PC-9 (cell line): ENCODE measurements at regions not wholly inside any gene's neighbourhood (a gene's known extent, or its start where the extent isn't known, plus 50 kb on each side); places are given as distances from the start of the nearest gene placed in this dataset.

ENCODE experiments used
- BruUV-seq: library from RNA; stranded (reverse); fragments of 400-500 nt; replicated peaks from 2 replicates; lab custom pipeline; 2021; lab: Mats Ljungman, UMichigan
- CTCF ChIA-PET: fragments of 300-600 bp; sonication (Branson Sonifier 250); formaldehyde crosslinking; loops from one replicate; lab custom pipeline; 2022; ENCODE audit warnings: antibody characterized with exemption; lab: Charles Lee
- POLR2A ChIA-PET: fragments of 300-600 bp; sonication (Branson Sonifier 250); formaldehyde crosslinking; loops from one replicate; lab custom pipeline; 2022; ENCODE audit warnings: antibody characterized with exemption; ENCODE audit not compliant: unreplicated experiment; lab: Charles Lee
- DNase-seq, 2 experiments: peaks; one replicate each; pipeline versions ENCODE4 v3.0.0 to v3.0.0-alpha.2; 2015 to 2022; ENCODE audit warnings: mixed read lengths in 1 of 2
- H2AFZ ChIP-seq: fragments of 200-600 bp; sonication (generic); 2 replicates; pipeline ENCODE4 v1.8.1; 2017; ENCODE audit warnings: antibody characterized with exemption
- H3F3A ChIP-seq: fragments of 200-600 bp; sonication (generic); 2 replicates; pipeline ENCODE4 v1.8.1; 2017; ENCODE audit warnings: antibody characterized with exemption, mild to moderate bottlenecking, low read depth; ENCODE audit not compliant: insufficient read depth
- H3K27ac ChIP-seq: fragments of 200-600 bp; sonication (generic); 2 replicates; pipeline ENCODE4 v1.6.1; 2016; ENCODE audit warnings: mixed run types
- H3K27me3 ChIP-seq: fragments of 200-600 bp; sonication (generic); 2 replicates; pipeline ENCODE4 v1.6.1; 2016; ENCODE audit warnings: low read depth, mixed run types; ENCODE audit not compliant: insufficient read depth
- H3K36me3 ChIP-seq: fragments of 200-600 bp; sonication (generic); 2 replicates; pipeline ENCODE4 v1.6.1; 2016; ENCODE audit warnings: low read depth, mixed run types
- H3K4me1 ChIP-seq: fragments of 200-600 bp; sonication (generic); replicated peaks from 2 replicates; pipeline ENCODE4 v1.6.1; 2016; ENCODE audit warnings: mixed run types; ENCODE audit not compliant: insufficient read depth
- H3K4me2 ChIP-seq: fragments of 200-600 bp; sonication (generic); 2 replicates; pipeline ENCODE4 v1.6.1; 2017; ENCODE audit warnings: mixed run types
- H3K4me3 ChIP-seq: fragments of 200-600 bp; sonication (generic); 2 replicates; pipeline ENCODE4 v1.6.1; 2016; ENCODE audit warnings: mixed run types
- H3K79me2 ChIP-seq: fragments of 200-600 bp; sonication (generic); 2 replicates; pipeline ENCODE4 v1.6.1; 2017; ENCODE audit warnings: low read depth, mixed run types
- H3K9me2 ChIP-seq: fragments of 200-600 bp; sonication (generic); 2 replicates; pipeline ENCODE4 v1.8.1; 2017; ENCODE audit warnings: mild to moderate bottlenecking; ENCODE audit not compliant: insufficient read depth
- H3K9me3 ChIP-seq: fragments of 200-600 bp; sonication (generic); 2 replicates; pipeline ENCODE4 v1.8.1; 2016; ENCODE audit warnings: low read depth; ENCODE audit not compliant: insufficient read depth
- H4K20me1 ChIP-seq: fragments of 200-600 bp; sonication (generic); 2 replicates; pipeline ENCODE4 v1.8.1; 2017; ENCODE audit not compliant: insufficient read depth
- CTCF ChIP-seq: fragments of 200-600 bp; sonication (generic); conservative IDR thresholded peaks from 2 replicates; pipeline ENCODE4 v1.6.1; 2017; ENCODE audit warnings: mixed run types, antibody characterized with exemption, mild to moderate bottlenecking, moderate library complexity
- EZH2 ChIP-seq: fragments of 200-600 bp; sonication (generic); IDR thresholded peaks from 2 replicates; pipeline ENCODE4 v1.8.0; 2017; ENCODE audit warnings: antibody characterized with exemption, low read depth
- intact Hi-C: fragments of 100-400 bp; cut with micrococcal nuclease; formaldehyde crosslinking; loops from one replicate; pipeline ENCODE4 v1.10.0; 2022; ENCODE audit not compliant: unreplicated experiment

GRCh38 chr18:39743463-39743862 is 2177.9 kb upstream of the CELF4 start:
- TF ChIP-seq EZH2 (no peak), CTCF (no peak)
- ChIA-PET CTCF (no interaction called here), POLR2A (no interaction called here)
- intact Hi-C loops, result no loop called here
- Histone ChIP-seq H3K4me3 (no peak overlapping the region), H3K4me1 (no peaks in the 10 kb centered on the region), H3K36me3 (no peaks in the 10 kb centered on the region), H3K9me2 (no peaks in the 10 kb centered on the region), H3K9me3 (no peaks in the 10 kb centered on the region), H3K4me2 (no peak overlapping the region), H4K20me1 (no peaks in the 10 kb centered on the region), H3K27me3 (no peaks in the 10 kb centered on the region), H3K27ac (no peak overlapping the region), H3K79me2 (no peaks in the 10 kb centered on the region), H3F3A (no peaks in the 10 kb centered on the region), H2AFZ (no peak overlapping the region)
- DNase-seq, result no peak
- no TSS peak for BruUV-seq

- no peaks in the 10 kb centered on the region for H3K9me3 ChIP-seq
- DNase-seq, result no peak
- no peaks in the 10 kb centered on the region for H4K20me1 ChIP-seq
- CTCF ChIA-PET, result no interaction called here
- no TSS peak for BruUV-seq
- no peak overlapping the region for H3K4me3 ChIP-seq
- no peaks in the 10 kb centered on the region for H3K36me3 ChIP-seq
- H3K9me2 ChIP-seq, result no peaks in the 10 kb centered on the region
- POLR2A ChIA-PET, result interaction anchor here (0.6 kb wide), 1 partner anchor 326 kb away, joined by 3 read pairs; no protein-coding TSS in a partner anchor
- no peaks in the 10 kb centered on the region for H3K27me3 ChIP-seq
- H3K4me2 ChIP-seq, result no peak overlapping the region
- H3K4me1 ChIP-seq, result no peaks in the 10 kb centered on the region
- intact Hi-C loops, result no loop called here
- H3K27ac ChIP-seq, result no peak overlapping the region
- H3K79me2 ChIP-seq, result no peaks in the 10 kb centered on the region
- H2AFZ ChIP-seq, result no peak overlapping the region
- no peaks in the 10 kb centered on the region for H3F3A ChIP-seq
- TF ChIP-seq EZH2 (no peak), CTCF (no peak)
Measured at GRCh38 chr18:39741755-39742466, 2176.3 kb upstream of the CELF4 start.

DNA sequence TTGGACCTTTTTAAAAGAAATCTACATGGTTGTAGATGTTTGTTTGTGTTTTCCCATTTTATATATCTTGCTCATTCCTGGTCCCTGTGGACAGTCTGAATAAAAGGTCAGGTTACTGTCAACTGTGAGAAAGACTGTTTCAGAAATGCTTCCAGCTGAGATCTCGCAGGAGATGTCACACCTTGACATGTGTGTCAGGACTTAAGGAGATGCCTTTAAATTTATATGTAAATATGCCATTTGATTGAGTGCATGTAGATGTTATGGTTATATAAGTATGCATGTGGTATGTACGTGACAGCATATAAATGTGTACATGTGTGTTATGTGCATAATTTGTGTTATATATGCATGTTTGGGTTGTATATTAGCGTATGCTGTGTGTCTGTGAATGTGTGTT is 2172.3 kb upstream of the CELF4 start:
- ChIA-PET POLR2A (no interaction called here), CTCF (no interaction called here)
- intact Hi-C loops, result no loop called here
- H3K9me3 ChIP-seq, result no peaks in the 10 kb centered on the region
- no peaks in the 10 kb centered on the region for H4K20me1 ChIP-seq
- H3K36me3 ChIP-seq, result no peaks in the 10 kb centered on the region
- H3K4me1 ChIP-seq, result no peaks in the 10 kb centered on the region
- H3K27me3 ChIP-seq, result no peaks in the 10 kb centered on the region
- no peak for DNase-seq
- no peak overlapping the region for H3K4me3 ChIP-seq
- no peak overlapping the region for H3K27ac ChIP-seq
- BruUV-seq, result no TSS peak
- no peaks in the 10 kb centered on the region for H3K79me2 ChIP-seq
- no peak overlapping the region for H3K4me2 ChIP-seq
- H2AFZ ChIP-seq, result no peak overlapping the region
- H3K9me2 ChIP-seq, result no peaks in the 10 kb centered on the region
- no peaks in the 10 kb centered on the region for H3F3A ChIP-seq
- TF ChIP-seq EZH2 (no peak), CTCF (no peak)
